SU-DHL-6 (cell line): ENCODE measurements at regions not wholly inside any gene's neighbourhood (a gene's known extent, or its start where the extent isn't known, plus 50 kb on each side); places are given as distances from the start of the nearest gene placed in this dataset.

Source experiments
- EZH2phosphoT487 ChIP-seq: fragments of 200-600 bp; sonication (generic), shearing (Covaris generic); conservative IDR thresholded peaks from 2 replicates; pipeline ENCODE4 v1.6.1; 2018; ENCODE audit warnings: mild to moderate bottlenecking, antibody characterized with exemption, low read length, moderate library complexity, mixed read lengths
- TF ChIP-seq, protein P1 (sequence below): fragments of 200-600 bp; sonication (generic); IDR thresholded peaks from one replicate; pipeline ENCODE4 v1.5.1; 2017; ENCODE audit warnings: antibody characterized with exemption, mild to moderate bottlenecking, low read length, moderate library complexity; ENCODE audit not compliant: insufficient read depth, poor library complexity, severe bottlenecking

DNA sequence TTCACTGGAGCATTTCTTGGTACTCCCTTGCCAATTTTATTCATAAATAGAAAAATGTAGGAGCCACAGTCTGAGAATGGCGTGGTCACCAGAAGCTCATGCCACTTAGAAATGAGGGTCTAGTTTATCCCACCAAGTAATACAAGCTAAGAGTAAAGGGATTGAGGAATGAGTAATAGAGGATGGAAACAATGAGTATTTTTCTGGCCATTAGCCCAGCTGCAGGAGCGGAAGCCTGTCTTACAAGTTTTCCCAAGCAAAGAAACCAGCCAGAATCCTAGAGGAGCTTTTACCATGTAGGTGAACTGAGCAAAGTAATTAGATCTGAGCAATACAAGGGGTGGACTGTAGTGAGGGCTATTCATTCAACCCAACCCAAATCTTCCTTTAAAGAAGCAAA lies 160.7 kb upstream of the NPY2R start:
- TF ChIP-seq, protein P1, sequence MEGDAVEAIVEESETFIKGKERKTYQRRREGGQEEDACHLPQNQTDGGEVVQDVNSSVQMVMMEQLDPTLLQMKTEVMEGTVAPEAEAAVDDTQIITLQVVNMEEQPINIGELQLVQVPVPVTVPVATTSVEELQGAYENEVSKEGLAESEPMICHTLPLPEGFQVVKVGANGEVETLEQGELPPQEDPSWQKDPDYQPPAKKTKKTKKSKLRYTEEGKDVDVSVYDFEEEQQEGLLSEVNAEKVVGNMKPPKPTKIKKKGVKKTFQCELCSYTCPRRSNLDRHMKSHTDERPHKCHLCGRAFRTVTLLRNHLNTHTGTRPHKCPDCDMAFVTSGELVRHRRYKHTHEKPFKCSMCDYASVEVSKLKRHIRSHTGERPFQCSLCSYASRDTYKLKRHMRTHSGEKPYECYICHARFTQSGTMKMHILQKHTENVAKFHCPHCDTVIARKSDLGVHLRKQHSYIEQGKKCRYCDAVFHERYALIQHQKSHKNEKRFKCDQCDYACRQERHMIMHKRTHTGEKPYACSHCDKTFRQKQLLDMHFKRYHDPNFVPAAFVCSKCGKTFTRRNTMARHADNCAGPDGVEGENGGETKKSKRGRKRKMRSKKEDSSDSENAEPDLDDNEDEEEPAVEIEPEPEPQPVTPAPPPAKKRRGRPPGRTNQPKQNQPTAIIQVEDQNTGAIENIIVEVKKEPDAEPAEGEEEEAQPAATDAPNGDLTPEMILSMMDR = no peak
- no peak for TF ChIP-seq EZH2phosphoT487
